Mesodermal cell (in vitro differentiated cells): ENCODE measurements at regions not wholly inside any gene's neighbourhood (a gene's known extent, or its start where the extent isn't known, plus 50 kb on each side); places are given as distances from the start of the nearest gene placed in this dataset.

ENCODE experiments used
- H3K27ac ChIP-seq: 2 replicates; pipeline ENCODE4 v1.7.0; 2013; ENCODE audit warnings: mild to moderate bottlenecking, low read depth, low read length, moderate library complexity; ENCODE audit not compliant: severe bottlenecking
- H3K36me3 ChIP-seq: 2 replicates; pipeline ENCODE4 v1.7.1; 2013; ENCODE audit warnings: mild to moderate bottlenecking, low read length, moderate library complexity; ENCODE audit not compliant: control insufficient read depth, insufficient read depth
- H3K4me1 ChIP-seq: one replicate; pipeline ENCODE4 v1.7.1; 2013; ENCODE audit warnings: mild to moderate bottlenecking, low read length; ENCODE audit not compliant: insufficient read depth, control insufficient read depth, poor library complexity, severe bottlenecking
- H3K4me3 ChIP-seq: 2 replicates; pipeline ENCODE4 v1.7.0; 2013; ENCODE audit warnings: low read length, control low read depth, mild to moderate bottlenecking; ENCODE audit not compliant: insufficient read depth, poor library complexity, severe bottlenecking; ENCODE audit errors: extremely low read depth
- H3K9me3 ChIP-seq: 2 replicates; pipeline ENCODE4 v1.7.1; 2013; ENCODE audit warnings: mild to moderate bottlenecking, low read length, moderate library complexity; ENCODE audit not compliant: control insufficient read depth
- WGBS, 2 experiments: methylation state at CpG; one replicate each; pipeline ENCODE4 v1.1.5; 2013; ENCODE audit warnings: missing lambda C conversion rate in 2 of 2; ENCODE audit not compliant: insufficient coverage in 2 of 2; 5-methylcytosine and 5-hydroxymethylcytosine counted together

DNA sequence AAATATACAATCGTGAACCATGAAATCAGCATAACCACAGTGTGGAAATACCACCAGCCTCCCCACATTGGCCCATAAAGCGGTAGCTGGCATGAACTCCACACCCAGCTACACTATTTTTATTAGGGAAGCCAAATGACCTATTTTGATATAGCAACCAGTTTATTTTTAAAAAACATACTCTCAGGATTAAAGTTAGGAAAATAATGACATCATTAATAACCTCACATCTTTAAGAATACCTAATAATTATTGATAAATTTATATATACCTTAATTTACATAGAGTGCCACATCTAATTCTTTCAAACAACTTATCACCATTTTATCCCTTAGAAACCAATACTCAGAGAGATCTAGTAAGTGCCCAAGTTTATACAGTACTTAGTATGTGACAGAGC, 692.0 kb upstream of the PKDCC start:
- Histone ChIP-seq H3K27ac (no peak overlapping the region), H3K9me3 (no peaks in the 10 kb centered on the region), H3K4me1 (no peaks in the 10 kb centered on the region), H3K36me3 (no peaks in the 10 kb centered on the region), H3K4me3 (no peak overlapping the region)
- no CpG with 5 or more reads among the region's 2 CpGs for WGBS, 2 experiments

DNA sequence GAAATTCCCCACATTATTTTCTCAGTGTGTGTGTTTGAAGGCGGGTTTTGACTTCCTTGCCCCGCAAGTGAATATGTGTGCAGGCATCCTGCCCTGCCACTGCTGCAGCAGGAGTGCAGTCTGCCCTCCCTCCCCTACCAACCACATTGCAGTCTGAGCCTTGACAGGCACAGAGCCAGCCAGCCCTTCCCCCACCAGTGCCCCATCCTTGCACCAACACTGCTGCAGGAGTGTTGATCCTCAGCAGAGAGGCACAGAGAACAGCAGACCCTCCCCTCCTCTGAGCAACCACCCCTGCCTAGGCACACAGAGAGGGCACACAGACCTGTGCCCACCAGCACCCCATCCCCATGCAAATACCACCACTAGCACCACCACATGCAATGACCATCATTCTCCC, 683.0 kb upstream of the PKDCC start:
- WGBS, 2 experiments = no CpG with 5 or more reads among the region's 2 CpGs
- no peak overlapping the region for H3K4me3 ChIP-seq
- no peaks in the 10 kb centered on the region for H3K4me1 ChIP-seq
- H3K9me3 ChIP-seq = peaks cover 9% of the 10 kb centered on the region
- no peak overlapping the region for H3K27ac ChIP-seq
- no peaks in the 10 kb centered on the region for H3K36me3 ChIP-seq

DNA sequence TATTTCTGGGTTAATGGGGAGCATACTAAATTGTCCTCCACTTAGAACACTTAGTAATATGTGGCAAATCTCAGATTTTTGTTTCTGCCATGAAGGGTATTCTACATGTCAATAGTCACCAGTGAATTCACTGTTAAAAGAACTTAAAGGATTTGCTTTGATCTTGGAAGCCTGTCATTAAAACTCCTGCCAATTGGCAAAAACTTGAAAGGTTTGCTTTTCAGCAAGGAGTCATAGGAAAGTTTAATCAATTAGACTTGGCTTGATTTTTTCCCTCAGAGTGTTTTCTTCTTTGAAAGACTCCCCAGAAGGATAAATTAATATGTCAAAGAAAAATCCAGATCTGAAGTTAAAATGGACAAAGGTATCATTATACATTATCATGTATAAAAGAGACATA, 671.9 kb upstream of the PKDCC start:
- Histone ChIP-seq H3K4me3 (no peak overlapping the region), H3K36me3 (no peaks in the 10 kb centered on the region), H3K4me1 (no peaks in the 10 kb centered on the region), H3K27ac (no peak overlapping the region), H3K9me3 (no peaks in the 10 kb centered on the region)

DNA sequence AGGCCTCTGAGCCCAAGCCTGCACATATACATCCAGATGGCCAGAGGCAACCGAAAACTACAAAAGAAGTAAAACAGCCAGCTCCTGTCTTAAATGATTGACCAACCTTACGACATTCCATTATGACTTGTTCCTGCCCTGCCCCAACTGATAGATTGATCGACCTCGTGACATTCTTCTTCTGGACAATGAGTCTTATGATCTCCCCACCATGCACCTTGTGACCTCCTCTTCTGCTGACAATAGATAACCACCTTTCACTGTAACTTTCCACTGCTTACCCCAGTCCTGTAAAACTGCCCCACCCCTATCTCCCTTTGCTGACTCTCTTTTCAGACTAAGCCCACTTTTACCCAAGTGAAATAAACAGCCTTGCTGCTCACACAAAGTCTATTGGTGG, 670.0 kb upstream of the PKDCC start:
- Histone ChIP-seq H3K4me1 (no peaks in the 10 kb centered on the region), H3K27ac (no peak overlapping the region), H3K4me3 (no peak overlapping the region), H3K9me3 (no peaks in the 10 kb centered on the region), H3K36me3 (no peaks in the 10 kb centered on the region)
- WGBS, 2 experiments = 93 to 98% methylated on average over 4 of the region's 4 CpGs

DNA sequence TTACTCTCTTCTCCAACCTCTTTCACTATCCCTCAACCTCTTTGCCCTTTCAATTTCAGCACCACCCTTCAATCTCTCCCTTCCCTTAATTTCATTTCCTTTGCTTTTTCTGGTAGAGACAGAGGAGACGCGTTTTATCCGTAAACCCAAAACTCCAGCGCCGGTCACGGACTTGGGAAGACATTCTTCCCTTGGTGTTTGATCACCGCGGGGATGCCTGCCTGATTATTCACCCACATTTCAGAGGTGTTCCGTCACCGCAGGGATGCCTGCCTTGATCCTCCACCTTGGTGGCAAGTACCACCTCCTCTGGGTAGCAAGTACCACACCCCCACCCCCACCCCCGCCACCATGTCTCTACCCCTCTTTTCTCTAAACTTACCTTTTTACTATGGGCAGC, 669.4 kb upstream of the PKDCC start:
- H3K27ac ChIP-seq = no peak overlapping the region

DNA sequence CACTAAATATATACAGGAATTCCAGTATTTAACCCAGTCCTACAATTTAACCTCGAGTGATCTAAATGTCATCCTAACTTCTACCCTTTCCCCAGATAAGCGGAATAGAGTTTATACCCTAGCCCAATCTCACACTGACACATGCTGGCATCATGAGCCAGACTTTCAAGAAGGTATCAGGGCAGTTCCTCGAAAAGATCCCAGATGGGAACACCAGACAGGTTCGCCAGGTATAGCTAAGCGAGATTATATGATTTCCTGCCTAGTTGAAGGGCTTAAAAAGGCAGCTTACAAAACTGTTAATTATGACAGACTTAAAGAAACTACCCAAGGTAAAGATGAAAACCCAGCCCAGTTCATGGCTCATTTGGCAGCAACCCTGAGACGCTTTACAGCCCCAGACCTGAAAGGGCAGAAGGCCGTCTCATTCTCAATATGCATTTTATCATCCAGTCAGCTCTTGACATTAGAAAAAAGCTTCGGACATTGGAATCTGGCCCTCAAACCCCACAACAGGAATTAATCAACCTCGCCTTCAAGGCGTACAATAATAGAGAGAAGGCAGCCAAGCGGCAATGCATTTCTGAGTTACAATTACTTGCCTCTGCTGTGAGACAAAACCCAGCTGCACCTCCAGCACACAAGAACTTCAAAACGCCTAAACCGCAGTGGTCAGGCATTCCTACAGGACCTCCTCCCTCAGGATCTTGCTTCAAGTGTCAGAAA, 668.2 kb upstream of the PKDCC start:
- WGBS, 2 experiments = 83 to 86% methylated on average over 12 to 13 of the region's 13 CpGs
- no peak overlapping the region for H3K27ac ChIP-seq
- H3K36me3 ChIP-seq = no peaks in the 10 kb centered on the region
- no peaks in the 10 kb centered on the region for H3K4me1 ChIP-seq
- no peaks in the 10 kb centered on the region for H3K9me3 ChIP-seq
- no peak overlapping the region for H3K4me3 ChIP-seq

More for the DNA sequence above, 669.4 kb upstream of the PKDCC start:
- Histone ChIP-seq H3K4me3 (no peak overlapping the region), H3K9me3 (no peaks in the 10 kb centered on the region), H3K4me1 (no peaks in the 10 kb centered on the region), H3K36me3 (no peaks in the 10 kb centered on the region)
- 76 to 77% methylated on average over 9 to 10 of the region's 11 CpGs for WGBS, 2 experiments

DNA sequence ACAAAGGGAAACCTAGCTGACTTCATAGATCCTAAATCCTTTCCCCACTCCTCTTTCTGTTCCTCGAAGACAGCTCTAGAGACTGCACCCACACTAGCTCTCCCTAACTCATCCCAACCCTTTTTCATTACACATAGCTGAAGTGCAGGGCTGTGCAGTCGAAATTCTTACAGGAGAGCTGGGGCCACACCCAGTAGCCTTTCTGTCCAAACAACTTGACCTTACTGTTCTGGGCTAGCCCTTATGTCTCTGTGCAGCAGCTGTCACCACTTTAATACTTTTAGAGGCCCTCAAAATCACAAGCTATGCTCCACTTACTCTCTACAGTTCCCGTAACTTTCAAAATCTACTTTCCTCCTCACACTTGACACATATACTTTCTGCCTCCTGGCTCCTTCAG, 666.1 kb upstream of the PKDCC start:
- H3K36me3 ChIP-seq = no peaks in the 10 kb centered on the region
- no peaks in the 10 kb centered on the region for H3K4me1 ChIP-seq
- no peak overlapping the region for H3K27ac ChIP-seq
- no peak overlapping the region for H3K4me3 ChIP-seq
- 66 to 83% methylated on average over 2 to 3 of the region's 3 CpGs for WGBS, 2 experiments
- no peaks in the 10 kb centered on the region for H3K9me3 ChIP-seq

DNA sequence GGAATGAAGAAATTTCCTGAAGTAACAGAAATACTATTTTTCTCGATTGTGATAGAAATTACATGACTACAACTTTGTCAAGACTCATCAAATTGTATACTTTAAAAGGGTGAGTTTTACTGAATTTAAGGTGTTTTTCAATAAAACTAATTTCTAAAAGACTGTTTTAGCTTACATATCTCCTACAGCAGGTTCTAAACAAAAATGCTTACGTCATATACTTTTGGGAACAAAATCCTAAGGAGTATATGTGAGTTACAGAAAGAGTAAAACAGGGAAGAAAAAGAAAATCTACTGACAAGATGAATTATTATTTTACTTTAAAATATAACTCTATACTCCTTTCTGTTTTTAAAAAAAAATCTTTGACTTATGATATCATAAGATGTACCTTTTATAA, 660.3 kb upstream of the PKDCC start:
- Histone ChIP-seq H3K9me3 (no peaks in the 10 kb centered on the region), H3K36me3 (no peaks in the 10 kb centered on the region), H3K27ac (no peak overlapping the region), H3K4me3 (no peak overlapping the region), H3K4me1 (no peaks in the 10 kb centered on the region)
- WGBS, 2 experiments = no CpG with 5 or more reads among the region's 2 CpGs

DNA sequence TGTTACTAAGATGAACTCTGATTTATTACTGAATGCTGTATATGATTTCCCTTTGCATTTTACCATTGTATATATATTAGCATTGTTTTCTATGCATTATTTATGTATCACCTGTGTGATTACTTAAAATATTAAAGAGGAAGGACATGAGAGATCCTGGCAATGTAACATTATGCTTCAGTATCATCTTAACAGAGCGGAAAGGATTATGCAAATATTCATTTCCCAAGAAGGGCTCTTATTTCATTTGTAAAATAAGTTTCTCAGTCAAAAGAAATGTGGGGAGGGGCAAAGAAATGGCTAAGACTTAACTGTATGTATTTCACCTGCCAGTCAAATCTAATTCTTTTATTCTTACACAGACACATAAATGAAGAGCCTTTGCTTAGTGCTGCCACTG, 654.2 kb upstream of the PKDCC start:
- no peaks in the 10 kb centered on the region for H3K36me3 ChIP-seq
- H3K27ac ChIP-seq = no peak overlapping the region
- no CpG with 5 or more reads among the region's 1 CpG for WGBS, 2 experiments
- no peaks in the 10 kb centered on the region for H3K4me1 ChIP-seq
- H3K4me3 ChIP-seq = no peak overlapping the region
- no peaks in the 10 kb centered on the region for H3K9me3 ChIP-seq

DNA sequence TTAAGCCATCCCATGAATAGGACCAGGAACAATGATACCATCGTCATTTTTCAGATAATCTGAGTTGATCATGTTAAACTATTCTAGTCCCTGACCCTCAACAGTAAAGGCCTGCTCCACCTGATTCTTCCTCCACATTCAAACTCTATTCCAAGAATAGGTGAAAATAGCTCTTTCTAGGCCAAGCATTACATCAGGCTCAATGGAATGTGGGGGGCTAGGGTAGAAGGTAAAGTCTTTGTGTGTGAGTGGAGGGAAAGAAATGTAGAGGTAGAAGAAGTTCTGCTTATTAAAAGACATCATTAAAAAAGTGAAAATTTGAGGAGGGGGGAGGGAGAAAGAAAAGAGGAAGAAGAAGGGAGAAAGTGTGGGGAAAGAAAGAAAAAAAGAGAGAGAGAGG, 653.3 kb upstream of the PKDCC start:
- Histone ChIP-seq H3K36me3 (no peaks in the 10 kb centered on the region), H3K27ac (no peak overlapping the region), H3K4me3 (no peak overlapping the region), H3K9me3 (no peaks in the 10 kb centered on the region), H3K4me1 (no peaks in the 10 kb centered on the region)
- WGBS, 2 experiments = 60 to 80% methylated on average over 1 of the region's 1 CpG

DNA sequence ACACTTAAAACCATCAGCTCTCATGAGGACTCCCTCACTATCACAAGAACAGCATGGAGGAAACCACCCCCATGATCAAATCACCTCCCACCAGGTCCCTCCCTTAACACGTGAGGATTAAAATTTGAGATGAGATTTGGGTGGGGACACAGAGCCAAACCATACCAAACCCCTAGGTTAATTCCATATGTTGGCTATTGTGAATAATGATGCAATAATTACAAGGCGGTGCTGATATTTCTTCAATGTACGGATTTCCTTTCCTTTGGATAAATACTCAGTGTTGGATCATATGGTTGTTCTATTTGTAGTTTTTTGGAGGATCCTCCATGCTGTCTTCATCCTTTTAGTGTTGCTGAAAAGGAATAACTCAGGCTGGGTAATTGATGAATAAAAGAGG, 652.1 kb upstream of the PKDCC start:
- Histone ChIP-seq H3K4me1 (no peaks in the 10 kb centered on the region), H3K27ac (no peak overlapping the region)
- 95 to 100% methylated on average over 2 of the region's 3 CpGs for WGBS, 2 experiments

More for the DNA sequence above, 652.1 kb upstream of the PKDCC start:
- Histone ChIP-seq H3K9me3 (no peaks in the 10 kb centered on the region), H3K36me3 (no peaks in the 10 kb centered on the region), H3K4me3 (no peak overlapping the region)
